SU-DHL-6 (cell line): ENCODE measurements at regions not wholly inside any gene's neighbourhood (a gene's known extent, or its start where the extent isn't known, plus 50 kb on each side); places are given as distances from the start of the nearest gene placed in this dataset.

Experiments
- H2AFZ ChIP-seq: fragments of 200-600 bp; sonication (generic); 2 replicates; pipeline ENCODE4 v1.6.1; 2014; ENCODE audit warnings: low read depth, mild to moderate bottlenecking, moderate library complexity, mixed read lengths, antibody characterized with exemption, low read length; ENCODE audit not compliant: severe bottlenecking
- H3F3A ChIP-seq: fragments of 200-600 bp; shearing (Covaris generic); 2 replicates; pipeline ENCODE4 v1.6.0; 2016; ENCODE audit warnings: antibody characterized with exemption, mild to moderate bottlenecking; ENCODE audit not compliant: insufficient read depth
- H3K27ac ChIP-seq: fragments of 200-600 bp; sonication (generic); 2 replicates; pipeline ENCODE4 v1.5.1; 2016; ENCODE audit warnings: low read depth, mild to moderate bottlenecking, low read length, moderate library complexity, mixed read lengths
- H3K27me3 ChIP-seq: fragments of 200-600 bp; sonication (generic), shearing (Covaris generic); 2 replicates; pipeline ENCODE4 v1.6.0; 2014; ENCODE audit warnings: mild to moderate bottlenecking, low read length
- H3K36me3 ChIP-seq: fragments of 200-600 bp; sonication (generic); 2 replicates; pipeline ENCODE4 v1.6.1; 2014; ENCODE audit warnings: mild to moderate bottlenecking, low read length, mixed read lengths
- H3K4me2 ChIP-seq: fragments of 300-600, 200-600 bp; shearing (Covaris generic), sonication (generic); 2 replicates; pipeline ENCODE4 v1.6.0; 2014; ENCODE audit warnings: low read length, low read depth, mild to moderate bottlenecking; ENCODE audit not compliant: poor library complexity, severe bottlenecking
- H3K4me3 ChIP-seq: fragments of 200-600 bp; sonication (generic); 2 replicates; pipeline ENCODE4 v1.5.1; 2014; ENCODE audit warnings: antibody characterized with exemption, low read length, mild to moderate bottlenecking, mixed read lengths; ENCODE audit not compliant: insufficient read depth, poor library complexity, severe bottlenecking
- H3K79me2 ChIP-seq: fragments of 200-600 bp; sonication (generic); 2 replicates; pipeline ENCODE4 v1.6.1; 2014; ENCODE audit warnings: mild to moderate bottlenecking, low read length, moderate library complexity; ENCODE audit not compliant: insufficient read depth
- H3K9ac ChIP-seq: fragments of 200-600 bp; sonication (generic); 2 replicates; pipeline ENCODE4 v1.7.0; 2014; ENCODE audit warnings: mild to moderate bottlenecking, low read length
- H3K9me2 ChIP-seq: fragments of 200-600 bp; sonication (generic); replicated peaks from 2 replicates; pipeline ENCODE4 v1.6.1; 2014; ENCODE audit warnings: low read length; ENCODE audit not compliant: insufficient read depth
- H3K9me3 ChIP-seq: fragments of 200-600 bp; sonication (generic); 2 replicates; pipeline ENCODE4 v1.6.1; 2014; ENCODE audit warnings: low read length, mixed read lengths; ENCODE audit not compliant: insufficient read depth
- H4K20me1 ChIP-seq: fragments of 200-600 bp; sonication (generic); 2 replicates; pipeline ENCODE4 v1.6.1; 2014; ENCODE audit warnings: low read depth, mild to moderate bottlenecking, antibody characterized with exemption, low read length, moderate library complexity, mixed read lengths
- EZH2phosphoT487 ChIP-seq: fragments of 200-600 bp; sonication (generic), shearing (Covaris generic); conservative IDR thresholded peaks from 2 replicates; pipeline ENCODE4 v1.6.1; 2018; ENCODE audit warnings: mild to moderate bottlenecking, antibody characterized with exemption, low read length, moderate library complexity, mixed read lengths
- TF ChIP-seq, protein P1 (sequence below): fragments of 200-600 bp; sonication (generic); IDR thresholded peaks from one replicate; pipeline ENCODE4 v1.5.1; 2017; ENCODE audit warnings: antibody characterized with exemption, mild to moderate bottlenecking, low read length, moderate library complexity; ENCODE audit not compliant: insufficient read depth, poor library complexity, severe bottlenecking

DNA sequence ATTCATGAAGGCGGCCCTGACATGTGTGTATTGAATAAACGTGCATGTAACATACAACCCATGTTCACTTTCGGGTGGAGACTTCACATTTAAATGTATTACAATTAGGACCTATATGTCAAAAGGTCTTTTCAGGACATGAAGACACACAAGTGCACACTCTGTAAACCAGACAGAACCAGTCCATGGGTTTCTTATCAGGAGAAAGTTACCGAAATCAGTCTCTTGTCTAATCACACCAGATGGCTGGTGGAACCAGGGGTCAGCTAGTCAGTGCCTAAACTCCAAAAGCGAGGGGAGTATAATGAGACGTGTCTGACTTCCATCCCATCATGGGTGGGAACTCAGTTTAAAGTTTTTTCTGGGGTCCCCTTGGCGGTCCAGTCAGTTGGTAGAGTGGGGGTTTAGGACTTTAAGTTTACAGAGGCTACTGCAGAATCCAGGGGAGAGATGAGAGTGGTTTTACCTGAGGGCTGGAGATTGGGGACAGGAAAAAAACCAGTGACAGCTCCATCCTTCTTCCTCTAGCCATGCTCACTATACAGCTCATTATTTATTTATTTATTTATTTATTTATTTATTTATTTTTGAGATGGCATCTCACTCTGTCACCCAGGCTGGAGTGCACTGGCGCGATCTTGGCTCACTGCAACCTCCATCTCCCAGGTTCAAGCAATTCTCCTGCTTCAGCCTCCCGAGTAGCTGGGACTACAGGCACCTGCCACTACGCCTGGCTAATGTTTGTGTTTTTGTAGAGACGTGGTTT, 251.3 kb upstream of the LYZL1 start:
- H3K79me2 ChIP-seq: no peaks in the 10 kb centered on the region
- H3K4me2 ChIP-seq: no peak overlapping the region
- H2AFZ ChIP-seq: no peak overlapping the region
- no peaks in the 10 kb centered on the region for H3K27me3 ChIP-seq
- H3K9ac ChIP-seq: no peak overlapping the region
- H3K36me3 ChIP-seq: no peaks in the 10 kb centered on the region
- TF ChIP-seq EZH2phosphoT487: no peak
- TF ChIP-seq, protein P1, sequence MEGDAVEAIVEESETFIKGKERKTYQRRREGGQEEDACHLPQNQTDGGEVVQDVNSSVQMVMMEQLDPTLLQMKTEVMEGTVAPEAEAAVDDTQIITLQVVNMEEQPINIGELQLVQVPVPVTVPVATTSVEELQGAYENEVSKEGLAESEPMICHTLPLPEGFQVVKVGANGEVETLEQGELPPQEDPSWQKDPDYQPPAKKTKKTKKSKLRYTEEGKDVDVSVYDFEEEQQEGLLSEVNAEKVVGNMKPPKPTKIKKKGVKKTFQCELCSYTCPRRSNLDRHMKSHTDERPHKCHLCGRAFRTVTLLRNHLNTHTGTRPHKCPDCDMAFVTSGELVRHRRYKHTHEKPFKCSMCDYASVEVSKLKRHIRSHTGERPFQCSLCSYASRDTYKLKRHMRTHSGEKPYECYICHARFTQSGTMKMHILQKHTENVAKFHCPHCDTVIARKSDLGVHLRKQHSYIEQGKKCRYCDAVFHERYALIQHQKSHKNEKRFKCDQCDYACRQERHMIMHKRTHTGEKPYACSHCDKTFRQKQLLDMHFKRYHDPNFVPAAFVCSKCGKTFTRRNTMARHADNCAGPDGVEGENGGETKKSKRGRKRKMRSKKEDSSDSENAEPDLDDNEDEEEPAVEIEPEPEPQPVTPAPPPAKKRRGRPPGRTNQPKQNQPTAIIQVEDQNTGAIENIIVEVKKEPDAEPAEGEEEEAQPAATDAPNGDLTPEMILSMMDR: no peak
- H3K4me3 ChIP-seq: no peak overlapping the region
- no peaks in the 10 kb centered on the region for H4K20me1 ChIP-seq
- no peak overlapping the region for H3K27ac ChIP-seq
- no peaks in the 10 kb centered on the region for H3K9me3 ChIP-seq
- no peaks in the 10 kb centered on the region for H3F3A ChIP-seq
- H3K9me2 ChIP-seq: no peaks in the 10 kb centered on the region

DNA sequence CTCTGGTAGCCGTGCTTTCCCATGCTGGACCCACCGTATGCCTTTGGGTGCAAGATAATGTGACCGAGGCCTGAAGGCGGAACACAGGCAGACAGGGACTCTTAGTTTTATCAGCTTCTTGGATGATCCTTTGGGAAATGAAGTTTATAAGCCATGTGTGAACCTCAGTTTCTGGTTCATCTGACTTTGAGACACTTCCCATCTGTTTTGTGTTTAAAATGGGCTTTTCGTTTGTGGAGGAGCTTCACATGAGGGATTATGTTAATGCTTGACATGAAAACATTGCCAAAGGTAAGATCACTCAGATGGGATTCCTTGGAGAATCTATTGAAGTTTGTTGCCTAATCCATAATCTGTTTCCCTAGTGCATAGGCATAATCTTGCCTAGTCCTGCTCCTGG, 249.8 kb upstream of the LYZL1 start:
- H3K79me2 ChIP-seq: no peaks in the 10 kb centered on the region

DNA sequence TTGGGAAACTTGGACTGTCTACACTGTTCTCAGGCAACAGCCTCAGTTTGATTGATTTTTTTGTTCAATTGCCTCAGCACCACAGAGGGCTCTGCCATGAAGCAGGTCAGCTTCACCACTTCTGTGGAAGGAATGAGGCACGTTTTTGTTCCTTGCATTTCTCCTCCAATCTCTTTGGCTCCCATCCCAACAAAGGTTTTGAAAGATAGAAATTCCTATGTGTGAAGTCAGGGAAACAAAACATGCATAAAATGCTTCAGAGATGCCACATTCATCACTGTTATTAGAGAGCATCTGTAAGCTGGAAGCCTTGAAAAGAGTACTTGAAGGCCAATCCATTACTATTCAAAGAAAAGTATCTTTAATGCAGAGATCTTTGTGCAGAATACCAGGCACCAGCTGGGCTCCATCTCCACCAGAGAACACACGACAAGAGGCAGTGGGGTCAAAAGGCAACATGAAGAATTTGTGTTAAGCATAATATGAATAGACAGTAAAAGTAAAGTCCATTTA, 249.1 kb upstream of the LYZL1 start:
- no peaks in the 10 kb centered on the region for H3K27me3 ChIP-seq
- TF ChIP-seq, protein P1: no peak
- TF ChIP-seq EZH2phosphoT487: no peak
- H3K4me2 ChIP-seq: no peak overlapping the region
- no peaks in the 10 kb centered on the region for H4K20me1 ChIP-seq
- H3F3A ChIP-seq: no peaks in the 10 kb centered on the region
- no peaks in the 10 kb centered on the region for H3K9me2 ChIP-seq
- H3K27ac ChIP-seq: no peak overlapping the region
- no peak overlapping the region for H2AFZ ChIP-seq
- no peaks in the 10 kb centered on the region for H3K9me3 ChIP-seq
- H3K4me3 ChIP-seq: no peak overlapping the region
- no peaks in the 10 kb centered on the region for H3K36me3 ChIP-seq
- H3K79me2 ChIP-seq: no peaks in the 10 kb centered on the region
- H3K9ac ChIP-seq: no peak overlapping the region

More for the DNA sequence above, 249.8 kb upstream of the LYZL1 start:
- Histone ChIP-seq H3K9ac (no peak overlapping the region), H3K27me3 (no peaks in the 10 kb centered on the region), H3K4me3 (no peak overlapping the region), H3K27ac (no peak overlapping the region), H3K36me3 (no peaks in the 10 kb centered on the region), H3K9me2 (no peaks in the 10 kb centered on the region), H2AFZ (no peak overlapping the region), H3K4me2 (no peak overlapping the region), H4K20me1 (no peaks in the 10 kb centered on the region), H3K9me3 (no peaks in the 10 kb centered on the region), H3F3A (no peaks in the 10 kb centered on the region)
- TF ChIP-seq, protein P1: no peak
- no peak for TF ChIP-seq EZH2phosphoT487
